ENCODE measurements at regions not wholly inside any gene's neighbourhood (a gene's known extent, or its start where the extent isn't known, plus 50 kb on each side); places are given as distances from the start of the nearest gene placed in this dataset.

DNA sequence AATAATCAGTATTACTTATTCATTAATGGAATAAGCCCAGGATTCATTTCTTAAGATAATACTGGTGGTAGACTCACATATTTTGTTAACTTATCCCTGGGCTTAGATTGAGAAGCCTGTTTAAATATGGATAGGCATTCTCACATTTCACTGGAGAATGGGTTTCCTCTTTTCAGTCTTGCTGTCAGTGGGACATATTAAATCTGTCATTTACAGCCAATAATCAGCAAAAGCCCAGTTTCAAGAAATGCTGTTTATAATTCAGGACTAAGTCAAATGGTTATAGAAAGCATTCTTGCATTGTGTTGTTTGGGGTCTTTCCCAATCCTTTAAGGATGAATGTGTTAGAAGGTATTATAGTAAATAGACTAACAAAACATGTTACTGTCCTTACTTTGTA, 143.7 kb upstream of the NAALADL2 start:
- Mint-ChIP-seq H3K4me1 (ENCODE audit: low read depth) (peaks cover 3% of the 10 kb centered on the region), H3K27ac (ENCODE audit: unreplicated experiment) (no peak overlapping the region), H3K9me3 (ENCODE audit: low read depth) (peaks cover 5% of the 10 kb centered on the region), H3K27me3 (ENCODE audit: low read depth) (no peaks in the 10 kb centered on the region), H3K36me3 (ENCODE audit: low read depth) (peaks cover 2% of the 10 kb centered on the region), H3K4me3 (ENCODE audit: unreplicated experiment) (no peak overlapping the region)
- DNase-seq (ENCODE audit: low spot score): no peak
- no peak for TF ChIP-seq CTCF (IDR thresholded peaks at IDR 0.05)

- Mint-ChIP-seq H3K4me3 (ENCODE audit: unreplicated experiment) (no peak overlapping the region), H3K9me3 (ENCODE audit: low read depth) (peaks cover 5% of the 10 kb centered on the region), H3K27ac (ENCODE audit: unreplicated experiment) (no peak overlapping the region), H3K4me1 (ENCODE audit: low read depth) (peaks cover 3% of the 10 kb centered on the region), H3K27me3 (ENCODE audit: low read depth) (no peaks in the 10 kb centered on the region), H3K36me3 (ENCODE audit: low read depth) (peaks cover 2% of the 10 kb centered on the region)
- TF ChIP-seq CTCF (IDR thresholded peaks at IDR 0.05): no peak
- DNase-seq (ENCODE audit: low spot score): no peak
These were observed 142.1 kb upstream of the NAALADL2 start for GRCh38 chr3:174716956-174717505.

DNA sequence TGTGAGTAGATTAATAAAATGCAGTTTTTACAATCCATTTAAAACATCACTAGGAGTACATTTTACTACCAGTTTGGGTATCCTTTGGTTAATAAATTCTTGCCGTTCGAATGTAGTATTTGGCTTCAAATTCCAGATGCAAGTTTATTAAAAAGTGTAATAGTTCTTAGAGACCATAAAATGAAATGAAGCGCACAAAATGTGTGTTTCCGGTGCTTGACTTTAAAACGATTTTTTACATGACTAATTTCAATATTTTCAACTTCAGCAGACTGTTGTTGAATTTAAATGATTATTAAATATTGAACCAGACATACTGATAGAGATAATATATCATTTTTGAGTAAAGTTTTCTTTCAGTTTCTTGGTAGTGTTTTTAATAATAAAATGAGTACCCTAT, 138.4 kb upstream of the NAALADL2 start:
- H3K4me3 Mint-ChIP-seq (ENCODE audit: unreplicated experiment): no peak overlapping the region
- DNase-seq (ENCODE audit: low spot score): no peak
- TF ChIP-seq CTCF (IDR thresholded peaks at IDR 0.05): no peak
- H3K4me1 Mint-ChIP-seq (ENCODE audit: low read depth): peaks cover 3% of the 10 kb centered on the region
- H3K27me3 Mint-ChIP-seq (ENCODE audit: low read depth): no peaks in the 10 kb centered on the region
- H3K36me3 Mint-ChIP-seq (ENCODE audit: low read depth): no peaks in the 10 kb centered on the region
- H3K27ac Mint-ChIP-seq (ENCODE audit: unreplicated experiment): no peak overlapping the region
- no peaks in the 10 kb centered on the region for H3K9me3 Mint-ChIP-seq (ENCODE audit: low read depth)

GRCh38 chr3:174725303-174725702, 133.8 kb upstream of the NAALADL2 start:
- Mint-ChIP-seq H3K27ac (ENCODE audit: unreplicated experiment) (no peak overlapping the region), H3K9me3 (ENCODE audit: low read depth) (no peaks in the 10 kb centered on the region), H3K4me1 (ENCODE audit: low read depth) (no peaks in the 10 kb centered on the region), H3K36me3 (ENCODE audit: low read depth) (no peaks in the 10 kb centered on the region), H3K27me3 (ENCODE audit: low read depth) (no peaks in the 10 kb centered on the region), H3K4me3 (ENCODE audit: unreplicated experiment) (no peak overlapping the region)
- no peak for DNase-seq (ENCODE audit: low spot score)
- no peak for TF ChIP-seq CTCF (IDR thresholded peaks at IDR 0.05)

- H3K4me3 Mint-ChIP-seq (ENCODE audit: unreplicated experiment): no peak overlapping the region
- no peaks in the 10 kb centered on the region for H3K27me3 Mint-ChIP-seq (ENCODE audit: low read depth)
- no peak for DNase-seq (ENCODE audit: low spot score)
- H3K36me3 Mint-ChIP-seq (ENCODE audit: low read depth): no peaks in the 10 kb centered on the region
- no peak for TF ChIP-seq CTCF (IDR thresholded peaks at IDR 0.05)
- no peaks in the 10 kb centered on the region for H3K9me3 Mint-ChIP-seq (ENCODE audit: low read depth)
- no peak overlapping the region for H3K27ac Mint-ChIP-seq (ENCODE audit: unreplicated experiment)
- no peaks in the 10 kb centered on the region for H3K4me1 Mint-ChIP-seq (ENCODE audit: low read depth)
These were observed 121.2 kb upstream of the NAALADL2 start for GRCh38 chr3:174737966-174738365.

Measured in chondrocyte (in vitro differentiated cells).